ENCODE measurements at regions not wholly inside any gene's neighbourhood (a gene's known extent, or its start where the extent isn't known, plus 50 kb on each side); places are given as distances from the start of the nearest gene placed in this dataset.
"Not testable (repeated sequence)": the region's sequence is repeated elsewhere in the genome, so short reads cannot be mapped to it uniquely, and the experiment has no call there.

GRCh38 chr2:143994961-143995360, 525.0 kb downstream of the ZEB2 start:
- no peak for DNase-seq

- DNase-seq, result not testable (repeated sequence)
Observed at GRCh38 chr2:143991596-143991995, 528.3 kb downstream of the ZEB2 start.

- DNase-seq, result no peak
Observed at GRCh38 chr2:143988082-143988481, 531.8 kb downstream of the ZEB2 start.

DNA sequence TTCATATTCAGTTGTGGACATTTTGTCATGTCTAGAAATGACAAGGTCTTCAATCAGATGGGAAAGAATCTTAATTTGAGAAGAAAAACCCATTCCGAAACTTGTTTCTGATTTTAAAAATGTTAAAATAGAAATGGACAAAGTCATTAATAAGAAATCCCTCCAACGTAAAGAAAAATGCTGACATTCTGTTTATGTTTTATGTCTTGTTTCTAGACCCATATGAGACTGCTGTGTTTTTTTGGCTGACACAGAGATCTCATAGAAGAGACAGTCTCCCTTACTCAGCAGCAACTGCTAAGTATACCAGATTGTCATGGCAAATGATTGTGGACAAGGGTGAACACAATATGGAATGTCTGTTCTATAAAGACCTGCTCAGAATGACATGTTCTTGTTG, 538.5 kb downstream of the ZEB2 start:
- no peak for DNase-seq

DNA sequence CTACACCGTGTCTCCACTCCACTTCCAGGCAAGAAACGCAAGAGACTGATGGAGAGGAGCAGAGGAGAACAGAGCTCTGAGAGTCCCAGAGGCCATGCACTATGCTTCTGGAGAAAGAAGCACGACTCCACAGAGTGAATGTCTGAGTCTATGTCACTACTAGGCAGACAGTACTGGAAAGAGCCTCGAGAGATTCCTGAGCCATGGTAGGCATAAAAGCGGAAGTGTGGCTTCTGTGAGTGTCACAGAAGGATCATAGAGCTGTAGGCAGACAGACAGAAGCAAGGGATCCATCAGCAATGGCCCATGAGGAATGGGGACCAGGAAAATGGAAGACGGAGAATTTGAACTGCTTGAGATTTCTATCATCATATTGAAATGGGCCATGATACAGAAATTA, 542.6 kb downstream of the ZEB2 start:
- DNase-seq, result no peak

GRCh38 chr2:143975216-143975615, 544.7 kb downstream of the ZEB2 start:
- no peak for DNase-seq

GRCh38 chr2:143974262-143974661, 545.7 kb downstream of the ZEB2 start:
- DNase-seq, result no peak

DNA sequence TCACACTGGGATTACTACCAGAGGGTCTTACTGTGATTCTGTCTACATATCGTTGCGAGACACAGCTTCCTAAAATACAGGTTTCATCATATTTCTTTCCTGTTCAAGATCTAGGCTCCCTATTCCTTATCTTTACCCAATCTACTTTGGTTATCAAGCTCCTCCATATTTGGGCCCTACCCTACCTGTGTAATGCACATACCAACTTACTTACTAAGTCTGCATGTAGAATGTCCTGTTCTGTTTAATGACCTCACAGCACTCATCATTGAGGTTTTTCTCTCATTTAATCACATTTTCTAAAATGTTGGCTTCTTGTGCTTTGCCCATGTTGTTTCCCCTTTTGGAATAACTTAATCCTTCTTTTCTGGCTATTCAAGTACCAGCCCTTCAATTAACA, 551.1 kb downstream of the ZEB2 start:
- DNase-seq, result no peak

- DNase-seq, result no peak
Observed at GRCh38 chr2:143968360-143968759, 551.6 kb downstream of the ZEB2 start.

DNA sequence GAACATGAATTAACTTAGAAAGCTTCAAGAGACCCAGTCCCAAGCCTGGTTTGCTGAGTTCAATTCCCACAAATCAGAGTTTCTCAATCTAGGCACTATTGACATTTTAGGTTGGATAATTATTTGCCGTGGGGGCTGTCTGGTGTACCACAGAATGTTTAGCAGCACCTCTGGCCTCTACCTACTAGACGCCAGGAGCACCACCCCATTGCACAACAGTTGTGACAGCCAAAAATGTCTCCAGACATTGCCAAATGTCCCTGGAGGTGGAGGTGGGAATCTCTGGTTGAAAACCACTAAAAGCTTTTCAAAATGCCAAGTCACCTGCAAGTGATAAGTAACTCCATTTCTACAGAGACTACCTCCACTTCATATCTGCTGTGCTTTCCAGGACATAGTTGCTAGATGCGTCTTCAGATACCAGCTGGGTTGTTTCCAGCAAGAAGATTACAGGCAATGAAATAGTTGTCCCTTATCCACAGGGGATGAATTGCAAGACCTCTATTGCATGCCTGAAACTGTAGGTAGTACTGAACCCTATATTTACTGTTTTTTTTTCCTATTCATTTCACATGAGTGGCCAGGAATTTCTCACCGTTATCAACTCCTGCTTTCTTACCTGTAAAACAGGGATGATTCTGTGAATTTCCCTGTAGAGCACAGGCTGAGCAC, 554.3 kb downstream of the ZEB2 start:
- no peak for DNase-seq

- no peak for DNase-seq
Observed at GRCh38 chr2:143964891-143965290, 555.0 kb downstream of the ZEB2 start.

GRCh38 chr2:143960177-143960576, 559.7 kb downstream of the ZEB2 start:
- DNase-seq, result no peak

DNA sequence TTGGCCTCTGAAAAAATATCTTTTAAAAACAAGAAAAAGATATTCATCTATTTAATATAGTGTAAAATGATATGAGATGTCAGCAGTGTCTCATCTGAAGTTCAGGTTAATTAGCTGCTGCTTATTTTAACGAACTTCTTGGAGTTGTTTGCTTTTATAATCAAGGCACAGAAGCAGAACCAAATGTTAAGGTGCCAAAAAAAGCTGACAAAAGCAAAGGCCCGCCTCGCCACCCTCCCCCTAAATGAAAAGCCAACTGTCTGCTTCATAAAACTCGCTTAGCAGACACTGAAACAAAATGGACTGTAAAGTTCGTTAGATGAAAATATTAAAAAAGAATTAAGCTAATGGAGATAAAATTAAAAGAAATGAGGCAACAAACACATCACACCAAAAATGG, 562.6 kb downstream of the ZEB2 start:
- no peak for DNase-seq

DNA sequence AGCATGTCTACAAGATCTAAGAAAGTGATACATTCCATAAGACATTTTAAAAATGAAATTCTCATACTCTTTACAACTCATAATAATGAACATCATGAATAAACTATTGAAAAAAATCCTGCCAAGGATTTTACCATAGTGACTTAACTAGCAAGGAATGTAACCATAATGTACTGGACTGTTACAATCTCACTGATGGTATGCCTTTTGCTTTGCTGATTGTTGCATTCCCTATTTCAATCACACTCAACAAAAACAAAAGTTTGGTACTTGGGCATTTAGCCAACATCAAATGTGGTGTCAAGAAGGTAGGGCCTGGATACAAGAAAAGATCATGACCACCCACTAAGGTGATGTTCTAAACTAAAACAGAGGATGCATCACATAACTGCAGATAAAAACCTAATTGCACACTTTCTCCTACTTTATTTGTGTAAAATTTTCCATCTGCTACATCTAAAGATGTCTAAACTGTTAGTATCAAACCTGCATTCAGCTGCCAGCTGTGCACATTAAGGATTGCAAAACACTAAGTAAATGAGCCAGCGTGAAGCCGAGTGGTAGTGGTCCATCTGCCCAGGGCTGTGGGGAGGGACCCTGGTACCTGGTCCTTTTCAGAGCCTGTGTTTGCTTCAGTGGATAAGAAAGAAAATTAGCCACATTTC, 564.4 kb downstream of the ZEB2 start:
- no peak for DNase-seq

DNA sequence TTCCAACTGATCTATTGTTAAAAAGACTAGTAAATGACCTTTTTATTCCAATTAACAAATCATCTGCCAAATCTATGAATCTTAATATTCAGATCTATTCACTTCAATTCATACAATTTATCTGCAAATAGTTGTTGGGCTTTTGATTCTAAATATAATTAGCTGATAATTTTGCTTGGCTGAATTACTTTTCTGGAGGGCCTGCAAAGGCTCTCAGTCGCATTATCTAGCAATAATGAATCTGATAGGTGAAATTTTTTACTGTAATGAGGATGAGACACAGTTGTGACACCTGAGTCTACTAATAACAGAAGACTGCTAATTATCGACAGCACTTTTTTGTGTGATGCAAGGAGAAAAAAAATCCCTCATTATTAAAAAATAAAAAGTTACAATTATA, 565.1 kb downstream of the ZEB2 start:
- DNase-seq, result no peak

DNA sequence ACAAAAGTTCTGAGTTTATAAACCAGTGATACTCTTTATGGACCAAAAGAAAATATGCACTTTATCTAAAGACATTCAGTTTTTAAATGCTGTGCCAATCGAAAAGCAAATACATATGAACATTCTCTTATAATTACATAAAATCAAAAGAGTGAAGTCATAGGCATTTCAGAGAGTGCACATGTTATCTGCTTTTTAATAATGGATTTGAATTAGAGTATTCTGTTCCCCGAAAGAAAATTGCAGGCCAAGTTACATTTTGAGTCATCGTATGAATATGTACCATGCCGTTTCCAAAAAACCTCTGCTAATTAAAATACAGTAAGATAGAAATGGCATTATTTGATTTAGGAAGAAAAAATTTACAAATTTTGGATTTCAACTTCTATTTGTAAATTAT, 565.7 kb downstream of the ZEB2 start:
- DNase-seq, result no peak

DNA sequence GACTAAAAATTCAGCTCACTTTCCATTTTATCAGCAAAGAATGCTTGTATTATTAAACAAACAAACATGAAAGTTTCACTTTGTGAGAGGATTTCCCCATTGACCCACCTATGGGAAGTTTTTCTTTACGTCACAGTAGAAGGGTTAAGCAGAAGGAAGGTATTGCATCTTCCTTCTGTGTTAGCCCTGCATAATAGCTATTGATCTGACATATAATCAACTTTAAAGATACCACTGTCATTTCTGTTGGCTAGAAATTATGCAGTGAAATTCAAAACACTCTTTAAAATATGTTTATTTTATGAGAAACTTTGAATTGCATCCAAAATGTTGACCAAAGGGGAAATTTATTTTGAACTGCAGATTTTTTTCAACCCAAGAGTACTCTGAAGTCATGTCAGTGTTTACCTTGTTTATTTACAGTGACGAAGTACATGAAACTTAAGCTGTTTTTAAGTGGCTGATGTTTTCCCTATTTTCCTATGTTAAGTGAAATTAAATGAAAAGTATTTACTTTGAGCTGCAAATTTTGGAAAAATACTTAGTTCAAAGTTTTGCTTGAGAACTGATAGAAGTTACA, 566.4 kb downstream of the ZEB2 start:
- DNase-seq, result no peak

GRCh38 chr2:143952536-143952935, 567.4 kb downstream of the ZEB2 start:
- DNase-seq, result no peak

DNA sequence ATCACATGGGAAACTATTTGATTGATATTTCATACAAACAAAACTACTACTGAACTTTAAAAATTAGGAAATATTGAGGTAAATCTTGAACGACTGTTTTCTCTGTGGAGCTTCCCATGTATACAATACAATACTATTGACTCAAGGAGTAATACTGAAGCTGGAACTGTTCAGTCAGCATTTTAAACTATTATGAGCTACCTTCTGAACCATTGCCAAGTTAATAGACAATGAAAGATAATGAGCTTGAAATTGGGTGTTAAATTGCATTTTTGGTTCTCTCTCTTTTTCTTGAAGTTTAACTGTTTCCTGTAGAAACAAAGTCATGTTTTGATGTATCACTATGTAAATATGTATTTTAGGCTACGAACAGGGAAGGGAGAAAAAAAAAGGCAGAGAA, 569.2 kb downstream of the ZEB2 start:
- no peak for DNase-seq

GRCh38 chr2:143949121-143949848, 570.6 kb downstream of the ZEB2 start:
- DNase-seq, result no peak

GRCh38 chr2:143948710-143949109, 571.2 kb downstream of the ZEB2 start:
- DNase-seq, result no peak

DNA sequence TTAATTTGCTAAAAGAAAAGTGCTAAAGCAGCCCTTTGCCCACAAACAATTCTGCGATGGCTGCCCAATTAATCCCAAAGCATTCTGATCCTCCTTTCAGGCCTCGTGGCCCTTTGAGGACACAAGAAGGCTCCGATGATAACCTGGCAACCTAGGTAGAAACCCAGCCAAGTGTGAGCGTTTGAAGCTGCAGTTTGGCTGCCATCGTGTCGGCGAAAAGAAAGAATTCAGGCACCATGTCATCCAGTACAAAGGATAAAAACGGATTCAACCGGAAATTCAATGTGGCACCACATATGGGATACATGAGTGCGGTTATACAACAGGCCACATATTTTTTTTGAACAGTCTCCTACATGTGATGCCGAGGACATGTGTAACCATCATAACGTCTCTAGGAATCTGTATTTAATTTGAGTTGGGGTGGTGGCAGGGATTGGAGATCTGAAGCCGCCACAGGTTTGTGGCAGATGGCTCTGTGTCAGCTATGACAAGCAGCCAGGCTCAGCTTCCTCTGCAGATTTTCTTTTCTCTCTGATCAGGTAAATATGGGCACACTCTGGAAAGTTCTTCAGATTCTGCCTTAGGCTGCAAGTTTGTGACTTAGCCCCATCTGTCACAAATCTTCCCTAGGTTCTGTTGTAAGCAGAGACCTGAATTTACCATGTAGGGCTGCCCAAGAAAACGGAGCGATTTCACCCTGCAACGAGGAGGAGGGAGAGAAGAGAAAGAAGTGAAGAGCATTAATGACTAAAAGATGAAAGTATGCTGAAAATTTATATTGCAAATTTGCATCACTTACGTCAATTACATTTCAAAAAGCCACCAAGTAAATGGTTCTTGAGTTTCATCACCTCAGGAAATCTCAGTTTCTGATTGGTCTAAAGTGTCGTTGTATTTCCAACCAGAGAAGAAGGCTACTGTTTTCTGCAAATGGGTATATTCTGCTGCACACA, 573.2 kb downstream of the ZEB2 start:
- no peak for DNase-seq

DNA sequence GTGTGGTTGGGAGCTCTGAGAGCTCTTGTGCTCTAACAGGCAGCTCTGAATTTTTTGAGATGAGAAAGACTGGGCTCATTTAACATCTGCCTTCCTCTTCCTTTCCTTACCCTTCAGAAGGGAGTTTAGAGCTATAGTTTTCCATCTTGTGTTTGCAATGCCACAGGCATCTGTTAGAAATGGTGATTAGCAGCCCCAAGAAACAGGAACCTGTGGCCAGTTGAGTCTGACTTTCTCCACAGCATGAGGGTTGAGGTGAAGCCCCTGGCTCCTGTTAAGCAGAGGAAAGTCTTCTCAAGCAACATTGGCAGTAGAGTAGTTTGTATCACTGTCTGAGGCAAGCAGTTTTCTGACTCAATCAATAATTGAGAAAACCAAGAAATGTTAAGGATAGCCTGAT, 577.4 kb downstream of the ZEB2 start:
- no peak for DNase-seq

All from activated CD4-positive, CD25-positive, alpha-beta regulatory T cell treated with anti-CD3 and anti-CD28 coated beads, Interleukin-2, amount 50 U/mL, for 72 hours (primary cell).